ENCODE measurements at regions not wholly inside any gene's neighbourhood (a gene's known extent, or its start where the extent isn't known, plus 50 kb on each side); places are given as distances from the start of the nearest gene placed in this dataset.
"Not testable (repeated sequence)": the region's sequence is repeated elsewhere in the genome, so short reads cannot be mapped to it uniquely, and the experiment has no call there.

- Histone ChIP-seq H3K79me2 (ENCODE audit: insufficient read depth, low read length) (no peaks in the 10 kb centered on the region), H3K4me3 (replicated peaks in 1 of 2; ENCODE audit: low read depth in 1 of 2, low read length in 2 of 2) (no peak overlapping the region), H3K4me1 (ENCODE audit: control insufficient read depth in 1 of 2, insufficient read depth in 2 of 2, low read length in 2 of 2) (no peaks in the 10 kb centered on the region), H3K9me3 (ENCODE audit: control insufficient read depth in 1 of 2, insufficient read depth in 1 of 2, low read depth in 1 of 2, low read length in 2 of 2) (peaks cover 0 to 20% of the 10 kb centered on the region in 2 experiments; a peak in 2 of 4 replicates), H3K36me3 (ENCODE audit: control insufficient read depth in 1 of 2, insufficient read depth in 2 of 2, low read length in 2 of 2) (no peaks in the 10 kb centered on the region), H3K27ac (ENCODE audit: low read depth, low read length) (no peak overlapping the region), H3K9ac (ENCODE audit: low read length) (no peak overlapping the region), H3K9me2 (ENCODE audit: insufficient read depth) (no peaks in the 10 kb centered on the region), H3K4me2 (ENCODE audit: low read length) (no peak overlapping the region), H4K20me1 (ENCODE audit: insufficient read depth) (no peaks in the 10 kb centered on the region), H2AFZ (ENCODE audit: low read depth, low read length, poor library complexity, severe bottlenecking) (no peak overlapping the region), H3K27me3 (ENCODE audit: insufficient read depth, low read length) (no peaks in the 10 kb centered on the region)
- TF ChIP-seq CTCF (IDR thresholded peaks at IDR 0.05 in 2 of 3, conservative IDR thresholded peaks at IDR 0.05 in 1 of 3; ENCODE audit: borderline replicate concordance in 1 of 3, insufficient read depth in 1 of 3, low read depth in 2 of 3, low read length in 2 of 3), result no peak
- no peak for TF ChIP-seq ZFX (IDR thresholded peaks at IDR 0.05)
- no peak for TF ChIP-seq SP1 (IDR thresholded peaks at IDR 0.05; ENCODE audit: low read depth)
- no peak for TF ChIP-seq ATF3 (IDR thresholded peaks at IDR 0.05)
- TF ChIP-seq MAX (IDR thresholded peaks at IDR 0.05), result no peak
- TF ChIP-seq SIN3A (IDR thresholded peaks at IDR 0.05; ENCODE audit: low read depth), result no peak
- no peak for TF ChIP-seq ZBTB33 (IDR thresholded peaks at IDR 0.05; ENCODE audit: extremely low read depth, insufficient replicate concordance, low read length)
- TF ChIP-seq ELF1 (IDR thresholded peaks at IDR 0.05; ENCODE audit: borderline replicate concordance, low read depth), result no peak
- CTCF ChIA-PET, result no interaction called here
- BruUV-seq (replicated peaks), result no TSS peak
- no peak for DNase-seq (ENCODE audit: low read depth, low spot score)
- intact Hi-C loops (cut with micrococcal nuclease), result no loop called here
- RAD21 ChIA-PET (ENCODE audit: low non-redundant PET in 1 of 2, low total read pairs in 2 of 2, uncharacterized antibody in 2 of 2, unreplicated experiment in 2 of 2), result no interaction called here
- no peak for ATAC-seq
- POLR2A ChIA-PET, result no interaction called here
These were observed 281.7 kb downstream of the NXPE2 start for GRCh38 chr11:114959953-114960505.

GRCh38 chr11:114960819-114961218 lies 282.5 kb downstream of the NXPE2 start:
- ATAC-seq; intact Hi-C loops (cut with micrococcal nuclease); POLR2A ChIA-PET; DNase-seq (ENCODE audit: low read depth, low spot score); H3K27me3 ChIP-seq (ENCODE audit: insufficient read depth, low read length); H3K4me3 ChIP-seq (replicated peaks in 1 of 2; ENCODE audit: low read depth in 1 of 2, low read length in 2 of 2); CTCF ChIA-PET; H3K9me2 ChIP-seq (ENCODE audit: insufficient read depth); H4K20me1 ChIP-seq (ENCODE audit: insufficient read depth); H3K4me2 ChIP-seq (ENCODE audit: low read length); H3K4me1 ChIP-seq (ENCODE audit: control insufficient read depth in 1 of 2, insufficient read depth in 2 of 2, low read length in 2 of 2); H3K27ac ChIP-seq (ENCODE audit: low read depth, low read length); H3K79me2 ChIP-seq (ENCODE audit: insufficient read depth, low read length); H3K9ac ChIP-seq (ENCODE audit: low read length); H3K36me3 ChIP-seq (ENCODE audit: control insufficient read depth in 1 of 2, insufficient read depth in 2 of 2, low read length in 2 of 2); H2AFZ ChIP-seq (ENCODE audit: low read depth, low read length, poor library complexity, severe bottlenecking); BruUV-seq (replicated peaks); RAD21 ChIA-PET (ENCODE audit: low non-redundant PET in 1 of 2, low total read pairs in 2 of 2, uncharacterized antibody in 2 of 2, unreplicated experiment in 2 of 2): not testable (repeated sequence)
- peaks cover 0 to 20% of the 10 kb centered on the region in 2 experiments; a peak in 2 of 4 replicates for H3K9me3 ChIP-seq (ENCODE audit: control insufficient read depth in 1 of 2, insufficient read depth in 1 of 2, low read depth in 1 of 2, low read length in 2 of 2)

All from HCT116 (cell line).